ENCODE measurements at regions not wholly inside any gene's neighbourhood (a gene's known extent, or its start where the extent isn't known, plus 50 kb on each side); places are given as distances from the start of the nearest gene placed in this dataset.
"Not testable (repeated sequence)": the region's sequence is repeated elsewhere in the genome, so short reads cannot be mapped to it uniquely, and the experiment has no call there.

- no peak for DNase-seq
These were observed 101.5 kb downstream of the SHANK2 start for GRCh38 chr11:71150859-71151258.

GRCh38 chr11:71148716-71149115 is 103.7 kb downstream of the SHANK2 start:
- DNase-seq = no peak

- DNase-seq = no peak
These were observed 105.0 kb downstream of the SHANK2 start for GRCh38 chr11:71147331-71147730.

GRCh38 chr11:71146846-71147245 is 105.5 kb downstream of the SHANK2 start:
- DNase-seq = no peak

GRCh38 chr11:71145988-71146824 is 106.2 kb downstream of the SHANK2 start:
- no peak for DNase-seq

- DNase-seq = no peak
These were observed 107.0 kb downstream of the SHANK2 start for GRCh38 chr11:71145368-71145767.

- DNase-seq = no peak
These were observed 107.6 kb downstream of the SHANK2 start for GRCh38 chr11:71144736-71145135.

- no peak for DNase-seq
These were observed 108.4 kb downstream of the SHANK2 start for GRCh38 chr11:71144010-71144409.

- DNase-seq = no peak
These were observed 112.0 kb downstream of the SHANK2 start for GRCh38 chr11:71140206-71140919.

- no peak for DNase-seq
These were observed 112.7 kb downstream of the SHANK2 start for GRCh38 chr11:71139516-71140205.

GRCh38 chr11:71138737-71139425 is 113.5 kb downstream of the SHANK2 start:
- no peak for DNase-seq

GRCh38 chr11:71137376-71137775 is 115.0 kb downstream of the SHANK2 start:
- no peak for DNase-seq

- no peak for DNase-seq
These were observed 116.1 kb downstream of the SHANK2 start for GRCh38 chr11:71136095-71136845.

- no peak for DNase-seq
These were observed 117.3 kb downstream of the SHANK2 start for GRCh38 chr11:71135112-71135511.

GRCh38 chr11:71133946-71134345 is 118.4 kb downstream of the SHANK2 start:
- DNase-seq = no peak

- DNase-seq = no peak
These were observed 120.5 kb downstream of the SHANK2 start for GRCh38 chr11:71131861-71132260.

GRCh38 chr11:71130106-71130505 is 122.3 kb downstream of the SHANK2 start:
- no peak for DNase-seq

GRCh38 chr11:71129624-71130023 is 122.8 kb downstream of the SHANK2 start:
- no peak for DNase-seq

GRCh38 chr11:71127806-71128205 is 124.6 kb downstream of the SHANK2 start:
- DNase-seq = no peak

- not testable (repeated sequence) for DNase-seq
These were observed 126.0 kb downstream of the SHANK2 start for GRCh38 chr11:71126401-71126800.

- no peak for DNase-seq
These were observed 127.2 kb downstream of the SHANK2 start for GRCh38 chr11:71125150-71125549.

GRCh38 chr11:71124127-71124526 is 128.2 kb downstream of the SHANK2 start:
- no peak for DNase-seq

All from CD4-positive, alpha-beta T cell treated with Interleukin-1 beta for 1 hour (primary cell).